ENCODE measurements at regions not wholly inside any gene's neighbourhood (a gene's known extent, or its start where the extent isn't known, plus 50 kb on each side); places are given as distances from the start of the nearest gene placed in this dataset.

- TF ChIP-seq CREB1 (IDR thresholded peaks at IDR 0.05) (no peak), CBX8 (IDR thresholded peaks at IDR 0.05; ENCODE audit: borderline replicate concordance, low read depth, low read length) (no peak), POU5F1 (IDR thresholded peaks at IDR 0.05; ENCODE audit: low read depth, low read length) (no peak), BRCA1 (IDR thresholded peaks at IDR 0.05; ENCODE audit: low read depth, low read length) (no peak)
Measured at GRCh38 chr4:33772582-33772981, 2471.7 kb downstream of the ARAP2 start (continued).
